OCI-LY1 (cell line): ENCODE measurements at regions not wholly inside any gene's neighbourhood (a gene's known extent, or its start where the extent isn't known, plus 50 kb on each side); places are given as distances from the start of the nearest gene placed in this dataset.
A peak's percentile ranks its signal among the peaks of the same experiment; 100 is the strongest.
"Not testable (repeated sequence)": the region's sequence is repeated elsewhere in the genome, so short reads cannot be mapped to it uniquely, and the experiment has no call there.

ENCODE experiments used
- H2AFZ ChIP-seq: fragments of 200-600 bp; sonication (generic), shearing (Covaris generic); 2 replicates; pipeline ENCODE4 v1.6.0; 2014; ENCODE audit warnings: antibody characterized with exemption, mild to moderate bottlenecking, low read length
- H3F3A ChIP-seq: fragments of 200-600 bp; sonication (generic), shearing (Covaris generic); 2 replicates; pipeline ENCODE4 v1.6.0; 2014; ENCODE audit warnings: mild to moderate bottlenecking, antibody characterized with exemption, low read length, moderate library complexity; ENCODE audit not compliant: insufficient read depth
- H3K27ac ChIP-seq: fragments of 200-600 bp; sonication (generic); 2 replicates; pipeline ENCODE4 v1.5.1; 2014; ENCODE audit warnings: low read length, mixed run types, mild to moderate bottlenecking, low read depth; ENCODE audit not compliant: poor library complexity, severe bottlenecking
- H3K27me3 ChIP-seq: fragments of 200-600 bp; sonication (generic); 2 replicates; pipeline ENCODE4 v1.6.0; 2014; ENCODE audit warnings: antibody characterized with exemption, mild to moderate bottlenecking, low read length, moderate library complexity; ENCODE audit not compliant: insufficient read depth
- H3K36me3 ChIP-seq: fragments of 200-600 bp; sonication (generic); 2 replicates; pipeline ENCODE4 v1.6.1; 2014; ENCODE audit warnings: mild to moderate bottlenecking, antibody characterized with exemption, low read length, moderate library complexity, mixed read lengths; ENCODE audit not compliant: insufficient read depth
- H3K4me1 ChIP-seq: fragments of 200-600 bp; sonication (generic); 2 replicates; pipeline ENCODE4 v1.5.1; 2014; ENCODE audit warnings: mild to moderate bottlenecking, low read length, moderate library complexity; ENCODE audit not compliant: insufficient read depth, severe bottlenecking
- H3K4me2 ChIP-seq: fragments of 200-600 bp; sonication (generic), shearing (Covaris generic); 2 replicates; pipeline ENCODE4 v1.6.1; 2014; ENCODE audit warnings: low read length
- H3K4me3 ChIP-seq: fragments of 200-600 bp; sonication (generic); 2 replicates; pipeline ENCODE4 v1.5.1; 2014; ENCODE audit warnings: low read length, low read depth, mild to moderate bottlenecking, mixed read lengths; ENCODE audit not compliant: poor library complexity, severe bottlenecking
- H3K79me2 ChIP-seq: fragments of 200-600 bp; shearing (Covaris generic); 2 replicates; pipeline ENCODE4 v1.6.1; 2016; ENCODE audit warnings: mixed run types, low read length, mixed read lengths; ENCODE audit not compliant: insufficient read depth
- H3K9ac ChIP-seq: fragments of 200-600 bp; sonication (generic), shearing (Covaris generic); 2 replicates; pipeline ENCODE4 v1.6.1; 2014; ENCODE audit warnings: mild to moderate bottlenecking, low read length, mixed read lengths
- H3K9me2 ChIP-seq: fragments of 200-600 bp; sonication (generic), shearing (Covaris generic); 2 replicates; pipeline ENCODE4 v1.6.1; 2014; ENCODE audit warnings: low read depth, mild to moderate bottlenecking, low read length, mixed read lengths
- H3K9me3 ChIP-seq: fragments of 200-600 bp; shearing (Covaris generic); 2 replicates; pipeline ENCODE4 v1.6.1; 2014; ENCODE audit warnings: low read length, mixed read lengths
- H4K20me1 ChIP-seq: fragments of 200-600 bp; sonication (generic), shearing (Covaris generic); 2 replicates; pipeline ENCODE4 v1.6.0; 2016; ENCODE audit warnings: mild to moderate bottlenecking, low read length; ENCODE audit not compliant: insufficient read depth
- CTCF ChIP-seq: fragments of 200-600 bp; sonication (generic), shearing (Covaris generic); IDR thresholded peaks from 2 replicates; pipeline ENCODE4 v1.5.1; 2017; ENCODE audit warnings: mild to moderate bottlenecking, antibody characterized with exemption, low read length, moderate library complexity, mixed read lengths
- EZH2 ChIP-seq: fragments of 200-600 bp; sonication (generic), shearing (Covaris generic); IDR thresholded peaks from 2 replicates; pipeline ENCODE4 v1.8.0; 2017; ENCODE audit warnings: borderline replicate concordance, mixed run types, mild to moderate bottlenecking, antibody characterized with exemption, low read length, moderate library complexity, mixed read lengths

- Histone ChIP-seq H3F3A (no peaks in the 10 kb centered on the region), H3K27ac (no peak overlapping the region), H3K9me3 (no peaks in the 10 kb centered on the region), H3K27me3 (no peaks in the 10 kb centered on the region), H3K79me2 (no peaks in the 10 kb centered on the region), H3K4me2 (no peak overlapping the region), H3K4me3 (no peak overlapping the region), H2AFZ (no peak overlapping the region), H3K9ac (no peak overlapping the region), H3K36me3 (no peaks in the 10 kb centered on the region), H4K20me1 (no peaks in the 10 kb centered on the region), H3K9me2 (no peaks in the 10 kb centered on the region), H3K4me1 (no peaks in the 10 kb centered on the region)
- TF ChIP-seq EZH2 = no peak
Measured at GRCh38 chr4:154030152-154030551, 241.3 kb upstream of the SFRP2 start.

GRCh38 chr4:154029171-154029570 is 240.3 kb upstream of the SFRP2 start:
- H3K4me1 ChIP-seq = no peaks in the 10 kb centered on the region
- H3K27ac ChIP-seq = no peak overlapping the region
- H3K9ac ChIP-seq = no peak overlapping the region
- H3K9me3 ChIP-seq = no peaks in the 10 kb centered on the region
- no peak overlapping the region for H3K4me3 ChIP-seq
- no peaks in the 10 kb centered on the region for H3K36me3 ChIP-seq
- no peaks in the 10 kb centered on the region for H3K27me3 ChIP-seq
- H3F3A ChIP-seq = no peaks in the 10 kb centered on the region
- H2AFZ ChIP-seq = no peak overlapping the region
- H3K79me2 ChIP-seq = no peaks in the 10 kb centered on the region
- H3K4me2 ChIP-seq = no peak overlapping the region
- H4K20me1 ChIP-seq = no peaks in the 10 kb centered on the region
- TF ChIP-seq CTCF (no peak), EZH2 (no peak)
- no peaks in the 10 kb centered on the region for H3K9me2 ChIP-seq

DNA sequence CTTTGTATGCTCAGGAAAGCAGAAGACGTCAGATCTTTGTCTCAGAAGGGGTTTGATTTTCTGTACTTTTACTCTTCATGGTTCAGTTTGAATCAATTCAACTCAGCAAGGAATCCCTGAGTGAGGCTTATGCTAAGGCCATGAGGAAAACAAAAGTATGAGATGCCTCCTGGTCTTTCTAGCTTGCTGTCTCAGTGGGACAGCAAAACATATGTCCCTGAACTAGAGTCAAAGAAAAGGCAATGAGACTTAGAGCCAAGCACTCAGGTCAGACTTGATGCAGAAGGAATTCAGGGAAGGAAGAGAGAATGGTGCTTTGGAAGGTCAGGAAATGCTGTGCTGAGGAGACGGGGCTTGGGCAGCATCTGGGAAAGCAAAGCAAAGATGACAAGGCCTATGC is 236.2 kb upstream of the SFRP2 start:
- H3K4me3 ChIP-seq = no peak overlapping the region
- no peaks in the 10 kb centered on the region for H4K20me1 ChIP-seq
- no peak overlapping the region for H3K27ac ChIP-seq
- no peaks in the 10 kb centered on the region for H3K9me3 ChIP-seq
- H3K4me2 ChIP-seq = no peak overlapping the region
- H2AFZ ChIP-seq = no peak overlapping the region
- H3K27me3 ChIP-seq = no peaks in the 10 kb centered on the region
- no peaks in the 10 kb centered on the region for H3K79me2 ChIP-seq
- H3K9ac ChIP-seq = no peak overlapping the region
- H3K4me1 ChIP-seq = no peaks in the 10 kb centered on the region
- H3K36me3 ChIP-seq = no peaks in the 10 kb centered on the region
- no peaks in the 10 kb centered on the region for H3F3A ChIP-seq
- H3K9me2 ChIP-seq = no peaks in the 10 kb centered on the region
- TF ChIP-seq CTCF (no peak), EZH2 (no peak)

GRCh38 chr4:154024097-154024694 is 235.3 kb upstream of the SFRP2 start:
- Histone ChIP-seq H3K27ac (no peak overlapping the region), H3K36me3 (no peaks in the 10 kb centered on the region), H3K9me2 (no peaks in the 10 kb centered on the region), H3K4me2 (no peak overlapping the region), H3K4me1 (no peaks in the 10 kb centered on the region), H3K79me2 (no peaks in the 10 kb centered on the region), H3K4me3 (no peak overlapping the region), H3K27me3 (no peaks in the 10 kb centered on the region), H3K9ac (no peak overlapping the region), H3K9me3 (no peaks in the 10 kb centered on the region), H4K20me1 (no peaks in the 10 kb centered on the region), H3F3A (no peaks in the 10 kb centered on the region), H2AFZ (no peak overlapping the region)
- TF ChIP-seq CTCF = peak; percentile 30; the same call in 1 of the 2 replicates
- no peak for TF ChIP-seq EZH2

- not testable (repeated sequence) for H3K4me2 ChIP-seq, H3K9ac ChIP-seq, H3K27me3 ChIP-seq, H3K79me2 ChIP-seq, H3F3A ChIP-seq, H3K9me3 ChIP-seq, H4K20me1 ChIP-seq, H3K27ac ChIP-seq, H3K4me3 ChIP-seq, H2AFZ ChIP-seq, H3K9me2 ChIP-seq, H3K4me1 ChIP-seq, H3K36me3 ChIP-seq
Measured at GRCh38 chr4:154023671-154024070, 234.8 kb upstream of the SFRP2 start.
